K562 (cell line): ENCODE measurements at regions not wholly inside any gene's neighbourhood (a gene's known extent, or its start where the extent isn't known, plus 50 kb on each side); places are given as distances from the start of the nearest gene placed in this dataset.

Source experiments
- FOXP4 ChIP-seq: sonication (generic); formaldehyde crosslinking; IDR thresholded peaks from 2 replicates; pipeline ENCODE4 v1.8.0; 2022; ENCODE audit warnings: mild to moderate bottlenecking, missing genetic modification reagents, borderline replicate concordance
- NCOA6 ChIP-seq: fragments of 450-650 bp; IDR thresholded peaks from 2 replicates; pipeline ENCODE4 v1.6.1; 2017; ENCODE audit warnings: mild to moderate bottlenecking
- TEAD2 ChIP-seq: fragments of 450-650 bp; IDR thresholded peaks from 2 replicates; pipeline ENCODE4 v1.6.1; 2016; ENCODE audit warnings: missing genetic modification characterization, control low read depth, missing compliant biosample characterization
- ZBTB49 ChIP-seq: sonication (generic); formaldehyde crosslinking; IDR thresholded peaks from 2 replicates; pipeline ENCODE4 v1.8.0; 2022; ENCODE audit warnings: missing genetic modification reagents, mild to moderate bottlenecking, borderline replicate concordance
- ZSCAN32 ChIP-seq: fragments of 450-650 bp; formaldehyde crosslinking; IDR thresholded peaks from 2 replicates; pipeline ENCODE4 v1.4.0; 2020; ENCODE audit warnings: mild to moderate bottlenecking, moderate library complexity

- TF ChIP-seq ZBTB49 (no peak), FOXP4 (CRISPR knock-in tag) (no peak), NCOA6 (no peak), TEAD2 (tag) (no peak), ZSCAN32 (no peak)
- TF ChIP-seq, all 486 proteins: peak for 0
These were observed 591.5 kb upstream of the CFAP20DC start (continued) for GRCh38 chr3:59641169-59641899.
